ENCODE measurements at regions not wholly inside any gene's neighbourhood (a gene's known extent, or its start where the extent isn't known, plus 50 kb on each side); places are given as distances from the start of the nearest gene placed in this dataset.

GRCh38 chr22:44365191-44365590, 52.4 kb upstream of the SHISAL1 start:
- no peak for DNase-seq (ENCODE audit: insufficient read length, low spot score)
- TF ChIP-seq POLR2AphosphoS5 (IDR thresholded peaks at IDR 0.05; ENCODE audit: low read depth, low read length) (no peak), PAX5 (IDR thresholded peaks at IDR 0.05; ENCODE audit: insufficient read depth, low read length, severe bottlenecking) (no peak), SPI1 (IDR thresholded peaks at IDR 0.05; ENCODE audit: low read depth, low read length) (no peak), POU2F2 (IDR thresholded peaks at IDR 0.05; ENCODE audit: low read depth, low read length) (no peak), TAF1 (IDR thresholded peaks at IDR 0.05; ENCODE audit: low read depth, low read length) (no peak), POLR2A (IDR thresholded peaks at IDR 0.05; ENCODE audit: low read depth, low read length) (no peak)
- FAIRE-seq: no peak

GRCh38 chr22:44364751-44365130, 52.0 kb upstream of the SHISAL1 start:
- no peak for DNase-seq (ENCODE audit: insufficient read length, low spot score)
- TF ChIP-seq POU2F2 (IDR thresholded peaks at IDR 0.05; ENCODE audit: low read depth, low read length) (no peak), SPI1 (IDR thresholded peaks at IDR 0.05; ENCODE audit: low read depth, low read length) (no peak), POLR2AphosphoS5 (IDR thresholded peaks at IDR 0.05; ENCODE audit: low read depth, low read length) (no peak), TAF1 (IDR thresholded peaks at IDR 0.05; ENCODE audit: low read depth, low read length) (no peak), POLR2A (IDR thresholded peaks at IDR 0.05; ENCODE audit: low read depth, low read length) (no peak), PAX5 (IDR thresholded peaks at IDR 0.05; ENCODE audit: insufficient read depth, low read length, severe bottlenecking) (no peak)
- FAIRE-seq: no peak

- DNase-seq (ENCODE audit: insufficient read length, low spot score) (no peak), FAIRE-seq (no peak)
- no peak for TF ChIP-seq TAF1 (IDR thresholded peaks at IDR 0.05; ENCODE audit: low read depth, low read length)
- TF ChIP-seq POU2F2 (IDR thresholded peaks at IDR 0.05; ENCODE audit: low read depth, low read length): no peak
- no peak for TF ChIP-seq POLR2AphosphoS5 (IDR thresholded peaks at IDR 0.05; ENCODE audit: low read depth, low read length)
- TF ChIP-seq PAX5 (IDR thresholded peaks at IDR 0.05; ENCODE audit: insufficient read depth, low read length, severe bottlenecking): no peak
- TF ChIP-seq SPI1 (IDR thresholded peaks at IDR 0.05; ENCODE audit: low read depth, low read length): no peak
- TF ChIP-seq POLR2A (IDR thresholded peaks at IDR 0.05; ENCODE audit: low read depth, low read length): no peak
Observed at GRCh38 chr22:44363980-44364750, 51.4 kb upstream of the SHISAL1 start.

GRCh38 chr22:44363013-44363979, 50.5 kb upstream of the SHISAL1 start:
- FAIRE-seq (no peak), DNase-seq (ENCODE audit: insufficient read length, low spot score) (no peak)
- no peak for TF ChIP-seq SPI1 (IDR thresholded peaks at IDR 0.05; ENCODE audit: low read depth, low read length)
- no peak for TF ChIP-seq POLR2AphosphoS5 (IDR thresholded peaks at IDR 0.05; ENCODE audit: low read depth, low read length)
- no peak for TF ChIP-seq TAF1 (IDR thresholded peaks at IDR 0.05; ENCODE audit: low read depth, low read length)
- TF ChIP-seq POLR2A (IDR thresholded peaks at IDR 0.05; ENCODE audit: low read depth, low read length): no peak
- TF ChIP-seq PAX5 (IDR thresholded peaks at IDR 0.05; ENCODE audit: insufficient read depth, low read length, severe bottlenecking): no peak
- TF ChIP-seq POU2F2 (IDR thresholded peaks at IDR 0.05; ENCODE audit: low read depth, low read length): no peak

- DNase-seq (ENCODE audit: insufficient read length, low spot score) (no peak), FAIRE-seq (no peak)
- TF ChIP-seq POU2F2 (IDR thresholded peaks at IDR 0.05; ENCODE audit: low read depth, low read length) (no peak), TAF1 (IDR thresholded peaks at IDR 0.05; ENCODE audit: low read depth, low read length) (no peak), POLR2A (IDR thresholded peaks at IDR 0.05; ENCODE audit: low read depth, low read length) (no peak), PAX5 (IDR thresholded peaks at IDR 0.05; ENCODE audit: insufficient read depth, low read length, severe bottlenecking) (no peak), POLR2AphosphoS5 (IDR thresholded peaks at IDR 0.05; ENCODE audit: low read depth, low read length) (no peak), SPI1 (IDR thresholded peaks at IDR 0.05; ENCODE audit: low read depth, low read length) (no peak)
Observed at GRCh38 chr22:44362249-44363012, 49.7 kb upstream of the SHISAL1 start.
